Amniotic stem cell (primary cell): ENCODE measurements at regions not wholly inside any gene's neighbourhood (a gene's known extent, or its start where the extent isn't known, plus 50 kb on each side); places are given as distances from the start of the nearest gene placed in this dataset.

Experiments used
- DNase-seq: peaks from one replicate; lab custom pipeline; 2025; lab: John Stamatoyannopoulos, UW

DNA sequence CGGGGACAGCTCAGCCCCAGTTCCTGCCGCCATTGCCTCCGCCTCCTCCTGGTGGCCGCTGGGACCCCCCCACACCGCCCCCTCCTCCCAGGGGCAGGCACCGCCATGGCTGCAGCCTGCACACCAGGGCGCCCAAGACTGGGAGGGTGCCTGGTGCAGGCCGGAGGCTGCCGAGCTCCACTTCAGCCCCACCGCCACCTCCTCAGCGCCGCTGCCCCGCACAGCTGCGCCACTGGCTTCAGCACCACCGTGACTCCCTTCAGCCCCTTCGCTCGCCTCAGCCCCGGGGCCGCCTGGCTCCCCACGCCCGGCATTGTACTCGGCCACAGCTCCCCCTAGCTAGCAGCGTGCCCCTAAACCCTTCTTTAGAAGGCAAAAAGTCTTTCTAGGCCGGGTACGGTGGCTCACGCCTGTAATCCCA lies 131.1 kb downstream of the CRYBB2 start:
- no peak for DNase-seq

DNA sequence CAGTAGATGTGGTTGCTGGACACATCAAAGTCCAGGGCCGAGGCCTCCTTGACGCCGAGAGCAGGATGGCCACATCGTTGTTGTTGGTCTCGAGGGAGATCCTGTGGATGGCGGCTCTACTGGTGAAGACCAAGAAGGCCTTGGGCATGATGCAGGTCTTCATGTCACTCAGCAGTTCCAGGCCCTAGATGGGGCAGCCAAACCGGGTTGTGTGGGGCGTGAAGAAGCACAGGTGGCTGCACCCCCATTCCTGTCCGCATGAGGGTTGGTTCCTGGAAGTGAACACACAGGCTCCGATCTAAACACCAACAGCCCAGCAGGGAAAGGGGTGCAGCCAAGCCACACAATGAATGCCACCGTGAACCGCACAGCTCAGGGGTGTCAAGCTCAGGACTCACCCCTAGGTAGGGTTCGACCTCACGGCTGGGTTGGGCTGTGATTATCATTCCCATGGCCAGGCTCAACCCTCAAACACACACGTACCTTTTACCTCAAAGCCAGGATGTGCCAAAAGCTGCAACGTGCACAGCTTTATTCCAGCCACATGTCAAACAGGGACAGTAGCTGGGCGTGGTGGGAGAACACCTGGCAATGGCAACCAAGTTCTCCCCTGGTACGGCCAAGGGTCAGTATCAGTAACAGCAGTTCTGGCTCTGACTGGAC lies 132.3 kb downstream of the CRYBB2 start:
- DNase-seq, result no peak

DNA sequence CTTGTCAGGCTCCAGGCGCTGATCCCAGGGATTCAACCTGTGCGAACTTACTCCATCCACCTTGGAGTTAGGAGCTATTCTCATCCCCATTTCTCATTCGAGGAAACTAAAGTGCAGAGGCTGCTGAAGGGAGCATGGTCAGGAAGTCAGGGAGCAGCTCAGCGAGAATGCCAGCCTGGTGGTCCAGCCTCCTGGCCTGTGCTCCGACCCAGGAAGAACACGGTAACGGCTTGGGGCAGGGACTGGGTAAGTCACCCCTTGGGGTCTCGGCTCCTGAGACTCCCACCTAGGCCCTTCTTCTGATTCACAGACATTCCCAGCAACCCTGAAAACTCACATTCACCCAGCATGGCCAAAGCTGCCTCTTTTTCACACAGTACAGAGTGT lies 132.8 kb downstream of the CRYBB2 start:
- DNase-seq, result no peak

DNA sequence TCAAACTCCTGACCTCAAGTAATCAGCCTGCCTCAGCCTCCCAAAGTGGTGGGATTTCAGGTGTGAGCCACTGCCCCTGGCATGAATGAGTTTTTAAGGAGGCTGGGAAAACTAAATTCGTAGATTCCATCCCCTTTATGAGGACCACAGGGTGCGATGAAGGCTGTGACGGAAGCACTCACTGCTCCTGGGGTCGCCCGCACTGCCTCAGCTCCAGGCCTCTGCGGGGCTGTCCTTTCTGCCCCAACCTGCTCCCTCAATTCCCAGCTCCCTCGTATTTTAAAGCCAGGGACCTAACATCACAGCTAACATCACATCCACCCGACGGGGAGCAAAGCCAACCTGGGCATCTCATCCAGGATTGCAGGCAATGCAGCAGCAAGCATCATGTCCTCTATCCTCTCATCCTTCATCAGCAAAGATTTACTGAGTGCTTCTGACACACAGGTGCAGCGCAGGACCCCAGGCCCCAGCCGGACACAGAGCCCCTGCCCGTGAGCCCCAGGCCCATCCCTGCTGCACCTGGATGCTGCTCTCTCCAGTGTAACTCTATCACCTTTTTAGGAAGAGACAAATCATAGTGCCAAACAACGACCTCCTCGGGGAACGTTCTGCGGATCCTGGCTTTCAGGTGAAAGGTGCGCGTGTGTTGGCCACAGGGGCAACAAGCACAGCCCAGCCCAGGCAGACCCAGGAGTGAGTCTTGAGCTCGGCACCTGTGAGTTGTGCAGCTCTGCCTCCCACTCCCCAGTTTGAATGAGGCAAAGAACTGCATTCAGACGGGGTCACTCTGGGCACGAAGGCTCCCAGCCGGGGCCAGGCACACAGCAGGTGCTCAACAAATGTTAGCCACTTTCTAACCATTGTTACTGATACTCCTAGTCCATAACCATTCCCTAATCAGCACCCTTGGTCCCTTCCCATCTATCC lies 134.3 kb downstream of the CRYBB2 start:
- DNase-seq, result no peak

DNA sequence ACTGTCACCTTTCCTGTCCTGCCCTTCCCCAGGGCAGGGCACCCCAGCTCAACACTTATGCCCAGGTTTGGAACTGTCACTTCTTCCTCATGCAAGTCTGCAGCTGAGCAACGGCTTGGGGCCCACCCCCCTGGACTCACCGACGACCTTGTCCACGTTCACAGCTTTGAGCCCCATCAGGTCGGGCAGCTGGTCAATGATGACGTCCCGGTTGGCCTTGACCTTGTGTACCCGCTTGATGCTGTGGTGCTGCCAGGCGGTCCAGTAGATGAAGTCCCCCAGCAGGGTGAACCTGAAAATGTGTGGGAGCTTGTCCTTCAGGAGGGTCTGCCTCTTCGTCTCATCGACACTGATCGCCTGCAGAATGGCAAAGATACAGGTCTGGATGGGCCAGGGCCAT lies 135.0 kb downstream of the CRYBB2 start:
- DNase-seq, result no peak

DNA sequence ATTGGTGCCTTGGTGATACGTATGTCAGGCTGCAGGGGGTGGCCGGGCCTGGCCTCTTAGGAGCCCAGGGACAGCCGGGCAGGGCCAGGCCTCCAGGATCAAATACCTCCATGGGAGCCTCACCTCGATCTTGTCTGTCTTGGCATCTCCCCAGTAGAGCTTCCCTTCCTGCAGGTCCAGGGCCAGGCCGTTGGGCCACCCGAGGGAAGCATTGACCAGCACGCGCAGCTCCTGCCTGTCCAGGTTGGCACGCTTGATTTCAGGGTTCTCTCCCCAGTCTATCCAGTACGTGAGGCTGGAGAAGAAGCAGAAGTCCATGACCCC lies 137.7 kb downstream of the CRYBB2 start:
- no peak for DNase-seq

DNA sequence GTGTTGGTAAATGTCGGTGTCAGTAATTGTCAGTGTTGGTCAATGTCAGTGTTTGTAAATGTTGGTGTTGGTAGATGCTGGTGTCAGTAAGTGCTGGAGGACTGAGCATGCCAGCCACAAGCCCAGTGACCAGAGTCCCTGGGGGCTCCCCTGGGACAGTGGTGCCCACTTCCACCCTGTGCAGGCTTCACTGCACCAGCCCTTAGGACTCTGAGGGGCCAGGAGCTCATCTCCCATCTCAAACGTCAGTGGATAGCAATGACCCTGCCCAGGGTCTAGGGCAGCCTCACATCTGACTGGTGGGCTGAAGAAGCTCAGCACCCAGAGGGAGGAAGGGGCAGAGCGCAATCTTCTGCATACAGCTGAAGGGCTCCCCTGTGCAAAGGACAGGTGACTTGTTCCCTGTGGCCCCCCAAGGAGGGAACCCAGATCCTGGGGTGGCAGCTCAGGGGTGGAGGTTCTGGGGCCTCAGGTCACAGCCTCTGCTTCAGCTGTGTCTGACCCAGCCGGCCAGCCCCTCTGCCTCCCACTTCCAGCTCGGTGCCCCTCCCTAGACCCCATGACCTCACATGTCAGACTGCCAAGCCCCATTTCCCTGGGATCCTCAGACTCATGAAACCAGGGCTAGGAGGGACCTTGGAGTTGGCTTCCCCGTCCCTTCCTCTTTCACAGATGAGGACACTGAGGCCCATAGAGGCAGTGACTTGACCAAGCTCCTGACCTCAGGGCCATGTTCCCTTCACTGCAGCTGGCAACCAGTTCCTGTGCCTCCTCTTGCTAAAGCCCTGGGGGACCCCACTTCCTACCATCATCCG lies 138.4 kb downstream of the CRYBB2 start:
- DNase-seq, result no peak

DNA sequence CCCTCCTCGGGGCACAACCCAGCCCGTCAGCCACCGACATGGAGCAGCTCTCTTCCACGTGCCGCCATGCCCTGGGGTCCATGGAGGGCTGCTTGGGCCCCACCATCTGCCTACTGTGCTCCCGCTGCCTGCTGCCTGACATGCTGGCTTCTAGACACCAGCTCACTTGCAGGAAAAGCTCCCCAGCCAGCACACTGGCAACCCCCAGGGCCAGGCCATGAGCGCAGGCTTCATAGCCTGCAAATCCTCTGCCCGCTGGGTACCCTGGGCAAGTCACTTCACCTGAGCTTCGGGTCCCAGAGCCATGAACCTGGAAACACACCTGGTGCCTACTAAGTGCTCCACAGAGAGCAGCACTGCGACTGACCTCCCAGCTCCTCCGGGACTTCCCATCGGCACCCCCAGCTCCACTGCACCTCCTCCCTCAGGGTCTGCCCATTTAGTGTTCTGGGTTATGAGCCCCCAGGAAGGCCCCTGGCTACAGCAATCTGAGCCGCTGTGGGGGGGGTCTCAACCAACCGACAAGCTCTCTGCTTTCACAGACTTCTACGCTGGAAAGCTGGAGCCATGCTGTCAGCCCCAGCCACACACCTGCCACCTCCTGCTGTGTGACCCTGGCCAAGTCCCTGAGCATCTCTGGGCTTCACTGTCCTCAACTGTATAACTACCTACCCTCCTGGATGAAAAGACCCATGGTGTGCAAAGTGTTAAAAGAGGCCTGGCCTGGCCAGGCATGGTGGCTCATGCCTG lies 139.2 kb downstream of the CRYBB2 start:
- DNase-seq, result no peak

DNA sequence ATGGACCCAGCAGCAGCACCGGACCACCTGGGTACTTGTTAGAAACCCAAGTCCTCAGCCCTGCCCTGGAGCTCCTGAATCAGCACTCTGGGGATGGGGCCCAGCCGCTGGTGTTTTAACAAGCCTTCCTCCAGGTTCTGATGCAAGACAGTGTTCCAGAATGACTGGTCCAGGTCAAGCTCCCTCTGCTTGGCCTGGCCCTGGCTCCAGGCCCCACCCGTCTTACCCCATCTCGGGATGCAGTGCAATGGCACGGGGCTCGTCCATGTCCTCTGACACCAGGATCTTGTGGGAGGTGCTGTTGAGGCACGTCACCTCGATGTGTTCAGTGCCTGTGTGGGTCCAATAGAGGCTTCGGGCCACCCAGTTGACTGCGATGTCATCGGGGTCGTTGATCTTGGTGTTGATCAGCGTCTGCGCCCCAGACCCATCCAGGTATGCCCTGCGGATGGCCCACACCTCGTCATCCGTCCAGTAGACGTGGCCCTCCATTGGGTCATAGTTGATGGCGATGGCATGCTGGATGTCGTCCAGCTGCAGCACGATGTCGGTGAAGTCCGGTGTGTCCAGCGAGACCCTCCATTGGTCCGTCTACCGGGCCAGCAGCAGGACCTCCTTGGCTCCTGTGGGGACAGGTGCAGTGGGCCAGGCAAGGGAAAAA lies 140.3 kb downstream of the CRYBB2 start:
- DNase-seq, result no peak

DNA sequence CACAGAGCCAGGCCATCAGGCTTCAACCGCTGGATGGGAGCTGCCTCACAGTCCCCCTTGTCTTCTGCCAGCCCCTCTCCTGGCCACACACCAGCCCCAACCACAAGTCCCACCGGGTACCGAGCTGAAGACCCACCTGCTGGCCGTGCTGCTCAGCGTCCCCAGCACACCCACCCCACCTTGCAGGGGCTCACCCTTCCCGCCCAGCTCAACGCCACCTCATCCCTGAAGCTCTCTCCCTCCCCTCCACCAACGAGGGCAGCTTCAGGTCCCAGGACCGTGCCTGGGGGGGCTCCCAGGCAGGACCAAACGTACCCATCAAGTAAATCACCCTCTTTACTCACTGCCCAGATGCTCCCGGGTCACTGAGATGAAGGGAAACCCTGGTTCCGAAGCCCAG lies 141.0 kb downstream of the CRYBB2 start:
- DNase-seq, result no peak

DNA sequence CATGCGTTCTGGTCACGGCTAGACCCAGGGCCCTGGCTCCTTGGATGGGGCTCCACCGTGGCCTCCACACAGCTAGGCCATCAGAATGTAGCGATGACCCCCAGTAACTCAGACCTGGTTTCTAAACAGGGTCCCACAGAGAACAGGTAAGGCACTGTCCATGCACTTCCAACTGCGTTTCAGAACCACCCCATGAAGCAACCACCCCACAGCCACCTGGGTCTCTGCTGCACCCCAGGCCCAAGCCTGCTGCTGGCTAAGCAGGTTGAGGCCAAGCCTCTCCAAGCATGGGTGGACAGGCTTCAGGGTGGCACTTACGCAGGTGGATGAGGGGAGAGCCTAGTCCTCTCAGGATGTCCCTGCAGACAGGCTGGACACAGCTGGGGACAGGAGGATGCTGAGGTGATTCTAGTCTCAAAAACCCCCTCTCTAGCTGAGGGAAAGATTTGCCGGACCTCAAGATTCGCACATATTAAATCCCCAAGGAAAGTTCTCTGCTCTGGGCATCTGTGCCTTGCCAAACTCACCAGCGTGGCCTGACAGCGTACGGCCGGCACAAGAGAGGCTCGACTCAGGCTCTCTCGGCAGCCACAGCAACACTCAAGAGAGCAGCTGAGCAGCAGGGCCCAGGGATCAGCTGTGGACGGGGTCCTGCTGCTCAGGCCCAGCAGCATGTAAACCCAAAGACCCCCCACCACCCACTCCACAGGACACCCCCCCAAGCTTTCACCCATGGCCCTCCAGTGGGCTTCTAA lies 141.6 kb downstream of the CRYBB2 start:
- no peak for DNase-seq

DNA sequence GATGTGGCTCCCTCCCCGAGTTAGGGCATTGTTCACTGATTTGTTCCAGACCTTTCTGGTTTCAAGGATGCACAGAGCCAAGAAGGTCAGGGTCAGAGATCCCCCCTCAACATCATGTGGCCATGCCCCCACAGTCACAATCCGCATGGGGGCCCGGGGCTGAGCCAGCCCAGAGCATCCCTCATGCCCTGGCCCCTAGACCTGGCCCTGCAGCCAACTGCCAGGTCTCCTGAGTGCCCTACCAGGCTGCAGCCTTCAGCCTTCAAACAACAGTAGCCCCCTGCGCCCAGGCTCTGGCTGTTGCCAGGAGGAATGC lies 142.4 kb downstream of the CRYBB2 start:
- DNase-seq, result no peak

DNA sequence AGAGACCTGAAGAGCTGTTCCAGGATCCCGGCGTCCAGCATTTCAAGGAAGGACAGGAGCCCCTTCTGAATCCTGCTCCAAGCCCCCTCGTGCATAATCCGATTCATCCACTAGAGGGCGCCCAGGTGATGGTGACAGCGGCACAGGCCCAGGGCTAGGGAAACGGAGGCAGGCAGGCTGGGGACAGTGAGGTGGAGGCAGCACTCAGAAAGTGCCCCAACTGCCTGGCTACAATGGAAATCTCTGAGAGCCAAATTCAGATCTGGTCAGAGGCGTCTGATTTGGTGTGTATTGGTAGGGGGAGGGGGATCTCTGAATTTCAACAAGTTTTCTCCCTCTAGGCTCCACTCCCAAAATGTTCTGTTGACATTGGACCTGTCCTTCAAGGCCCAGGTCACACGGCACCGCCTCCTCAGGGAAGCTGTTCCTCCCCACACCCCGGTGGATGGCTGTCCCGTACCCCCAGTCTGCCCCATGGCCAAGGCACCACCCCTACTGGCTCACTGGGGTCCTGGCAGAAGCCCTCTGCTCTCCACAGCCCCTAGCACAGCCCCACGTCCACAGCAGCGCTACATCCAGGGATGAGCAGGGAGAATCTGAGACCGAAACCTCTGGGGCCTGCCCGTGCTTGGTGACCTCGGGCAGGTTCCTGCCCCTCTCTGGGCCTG lies 142.9 kb downstream of the CRYBB2 start:
- peak; percentile 11 for DNase-seq

DNA sequence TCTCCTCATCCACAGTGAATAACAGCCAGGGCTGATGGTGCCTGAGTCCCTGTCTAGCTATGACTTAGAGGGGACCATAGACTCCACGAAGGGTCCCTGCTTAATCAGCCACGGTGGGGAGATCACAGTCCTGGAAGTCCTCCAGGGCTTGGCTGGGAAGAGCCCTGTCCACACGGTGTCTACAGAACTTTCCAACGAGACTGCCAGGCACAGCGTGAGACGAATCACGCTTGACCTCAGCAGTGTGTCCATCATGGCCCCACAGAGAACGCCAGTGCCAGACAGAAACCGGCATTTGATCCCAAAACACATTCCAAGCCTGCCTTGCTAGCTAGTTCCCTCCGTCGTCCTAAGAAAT lies 143.4 kb downstream of the CRYBB2 start:
- no peak for DNase-seq

DNA sequence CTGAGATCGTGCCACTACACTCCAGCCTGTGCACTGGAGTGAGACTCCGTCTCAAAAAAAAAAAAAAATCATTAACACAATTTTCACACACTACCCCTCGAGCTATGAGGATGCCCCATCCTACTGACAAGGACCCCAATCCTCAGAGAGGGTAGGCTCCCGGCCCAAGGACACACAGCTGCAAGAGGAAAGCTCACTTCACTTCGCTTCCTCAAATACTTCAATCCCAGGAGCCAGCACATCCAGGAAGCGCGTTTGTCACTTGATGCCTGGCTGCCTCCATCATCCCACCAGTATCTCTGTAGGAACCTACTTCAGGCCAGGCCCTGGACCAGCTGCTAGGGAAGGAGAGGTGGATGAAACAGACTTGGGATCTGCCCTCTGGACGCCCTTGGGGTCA lies 144.0 kb downstream of the CRYBB2 start:
- no peak for DNase-seq

DNA sequence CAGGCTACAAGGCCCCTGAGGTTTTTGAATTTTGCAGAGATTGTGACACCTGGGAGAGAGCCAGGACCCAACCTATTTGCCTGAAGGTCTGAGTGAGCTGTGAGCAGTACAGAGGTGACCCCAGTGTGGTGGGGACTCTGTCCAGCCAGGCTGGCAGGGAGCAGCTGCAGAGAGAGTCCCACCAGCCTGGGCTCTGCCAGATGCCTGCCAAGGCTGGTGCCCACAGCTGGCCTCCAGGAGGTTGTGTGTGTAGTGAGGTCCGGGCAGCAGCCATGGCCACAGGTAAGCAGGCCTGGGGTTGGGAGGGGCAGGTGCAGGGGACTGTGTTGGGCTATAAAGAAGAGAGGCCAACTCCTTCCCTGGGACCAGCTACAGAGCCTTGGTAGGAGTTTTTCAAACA lies 144.8 kb downstream of the CRYBB2 start:
- DNase-seq, result no peak

DNA sequence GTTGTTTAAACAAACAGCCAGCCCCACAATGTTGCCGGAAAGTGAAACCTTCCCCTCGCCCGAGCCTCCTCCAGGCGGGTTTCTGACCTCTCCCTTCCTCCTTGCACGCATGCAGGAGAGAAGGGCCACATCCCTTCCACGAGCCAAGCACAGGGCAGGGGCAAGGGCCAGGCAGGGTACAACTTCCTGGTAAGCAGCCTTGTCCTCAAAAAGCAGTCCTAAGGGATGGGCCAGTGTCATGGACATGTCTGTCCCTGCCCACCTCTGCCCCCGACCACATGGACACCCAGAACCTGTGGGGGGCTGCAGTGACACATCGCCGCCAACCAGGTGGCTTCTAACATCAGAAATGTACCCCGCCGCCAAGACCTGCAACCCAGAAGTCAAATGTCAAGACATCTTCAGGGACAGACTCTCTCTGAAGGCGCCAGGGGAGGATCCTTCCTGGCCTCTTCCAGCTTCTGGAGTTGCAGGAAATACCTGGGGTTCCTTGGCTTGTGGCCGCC lies 145.3 kb downstream of the CRYBB2 start:
- no peak for DNase-seq

DNA sequence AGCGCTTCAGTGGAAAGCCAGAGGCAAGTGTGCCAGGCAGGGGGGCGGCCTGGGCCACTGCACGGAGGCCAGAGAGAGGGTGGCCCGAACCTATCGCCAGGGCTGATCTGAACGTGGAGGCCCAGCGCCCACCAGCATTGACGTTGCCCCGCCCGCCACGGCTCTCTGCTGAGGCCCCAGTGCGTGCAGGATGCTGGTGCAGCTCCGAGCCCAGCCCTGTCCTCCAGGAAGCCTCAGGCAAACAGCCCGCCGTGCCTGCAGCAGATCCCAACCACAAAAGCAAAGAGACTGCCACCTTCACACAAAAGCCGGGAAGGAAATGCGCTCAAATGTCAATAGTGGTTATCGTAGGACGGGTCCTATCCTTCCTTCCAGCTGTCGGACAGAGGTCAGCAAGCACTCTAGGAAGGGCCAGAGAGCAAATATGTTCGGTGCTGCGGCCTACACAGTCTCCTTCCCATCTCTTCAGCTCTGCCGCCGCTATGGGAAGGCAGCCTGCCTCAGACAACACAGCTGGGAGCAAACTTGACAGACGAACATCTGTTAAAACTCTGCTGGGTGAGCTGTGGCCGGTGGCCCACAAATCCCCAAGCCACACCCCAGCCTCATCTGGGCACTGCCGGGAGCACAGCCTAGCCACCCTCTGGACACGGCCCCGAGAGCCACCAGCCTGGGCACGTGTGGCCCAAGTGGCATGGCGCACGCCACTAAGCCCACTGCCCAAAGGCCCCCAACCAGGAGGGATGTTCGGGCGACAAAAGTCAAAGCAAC lies 146.2 kb downstream of the CRYBB2 start:
- no peak for DNase-seq

DNA sequence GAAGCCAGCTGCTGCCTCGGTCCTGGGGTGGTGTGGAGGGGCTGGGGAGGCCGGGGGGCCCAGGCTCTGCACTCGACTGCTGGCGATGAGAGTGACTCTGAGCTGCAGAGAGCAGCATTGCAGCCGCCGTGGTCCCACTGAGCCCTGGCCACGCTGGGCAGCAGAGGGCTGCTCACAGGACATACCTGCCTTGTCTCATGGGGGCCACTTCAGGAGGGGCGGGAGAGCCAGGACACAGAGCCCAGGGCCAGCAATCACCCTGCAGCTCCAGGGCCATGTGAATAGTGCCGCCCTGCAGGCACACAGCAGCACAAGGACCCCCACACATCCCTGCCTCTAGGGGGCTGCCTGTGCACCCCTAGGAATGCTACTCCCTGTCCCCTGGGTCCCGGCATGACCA lies 147.0 kb downstream of the CRYBB2 start:
- DNase-seq, result no peak
